GM23248 (cell line): ENCODE measurements at regions not wholly inside any gene's neighbourhood (a gene's known extent, or its start where the extent isn't known, plus 50 kb on each side); places are given as distances from the start of the nearest gene placed in this dataset.

Experiments
- DNase-seq: peaks from one replicate; pipeline ENCODE4 v3.0.0-alpha.2; 2015
- H2AFZ ChIP-seq: fragments of 200-600 bp; sonication (generic); 2 replicates; pipeline ENCODE4 v1.6.1; 2016; ENCODE audit warnings: antibody characterized with exemption
- H3F3A ChIP-seq: fragments of 200-600 bp; sonication (generic); 2 replicates; pipeline ENCODE4 v1.6.1; 2016; ENCODE audit warnings: mild to moderate bottlenecking, antibody characterized with exemption, mixed run types; ENCODE audit not compliant: insufficient read depth
- H3K27ac ChIP-seq: fragments of 200-600 bp; sonication (generic); 2 replicates; pipeline ENCODE4 v1.5.1; 2016; ENCODE audit warnings: mild to moderate bottlenecking
- H3K27me3 ChIP-seq: fragments of 200-600 bp; sonication (generic); replicated peaks from 2 replicates; pipeline ENCODE4 v1.6.1; 2016; ENCODE audit warnings: mild to moderate bottlenecking; ENCODE audit not compliant: insufficient read depth
- H3K36me3 ChIP-seq: fragments of 200-600 bp; sonication (generic); 2 replicates; pipeline ENCODE4 v1.6.1; 2016; ENCODE audit warnings: low read depth, mild to moderate bottlenecking
- H3K4me1 ChIP-seq: fragments of 200-600 bp; sonication (generic); 2 replicates; pipeline ENCODE4 v1.6.1; 2016; ENCODE audit warnings: mild to moderate bottlenecking; ENCODE audit not compliant: insufficient read depth
- H3K4me2 ChIP-seq: fragments of 200-600 bp; sonication (generic); one replicate; pipeline ENCODE4 v1.6.1; 2016; ENCODE audit warnings: mild to moderate bottlenecking; ENCODE audit not compliant: unreplicated experiment
- H3K4me3 ChIP-seq: fragments of 200-600 bp; sonication (generic); 2 replicates; pipeline ENCODE4 v1.5.1; 2016; ENCODE audit warnings: mild to moderate bottlenecking
- H3K79me2 ChIP-seq: fragments of 200-600 bp; sonication (generic); 2 replicates; pipeline ENCODE4 v1.6.1; 2016; ENCODE audit warnings: mild to moderate bottlenecking; ENCODE audit not compliant: insufficient read depth
- H3K9ac ChIP-seq: fragments of 200-600 bp; sonication (generic); 2 replicates; pipeline ENCODE4 v1.6.1; 2016; ENCODE audit warnings: mild to moderate bottlenecking
- H3K9me2 ChIP-seq: fragments of 200-600 bp; sonication (generic); 2 replicates; pipeline ENCODE4 v1.6.1; 2016; ENCODE audit warnings: mixed run types, mild to moderate bottlenecking, moderate library complexity; ENCODE audit not compliant: insufficient read depth
- H3K9me3 ChIP-seq: fragments of 200-600 bp; sonication (generic); one replicate; pipeline ENCODE4 v1.6.1; 2017; ENCODE audit warnings: low read depth
- H4K20me1 ChIP-seq: fragments of 200-600 bp; sonication (generic); 2 replicates; pipeline ENCODE4 v1.6.0; 2016; ENCODE audit not compliant: insufficient read depth
- EZH2 ChIP-seq: fragments of 200-600 bp; sonication (generic); IDR thresholded peaks from 2 replicates; pipeline ENCODE4 v1.6.1; 2018; ENCODE audit warnings: antibody characterized with exemption, mild to moderate bottlenecking; ENCODE audit not compliant: insufficient read depth, poor library complexity, severe bottlenecking
- EZH2phosphoT487 ChIP-seq: fragments of 200-600 bp; sonication (generic); IDR thresholded peaks from 2 replicates; pipeline ENCODE4 v1.6.1; 2018; ENCODE audit warnings: antibody characterized with exemption, moderate library complexity, mild to moderate bottlenecking, low read depth; ENCODE audit not compliant: insufficient read depth
- WGBS, 2 experiments: methylation state at CpG; one replicate each; pipeline ENCODE4 v1.1.6; 2015 to 2017; ENCODE audit warnings: low lambda C conversion rate in 2 of 2, low coverage in 1 of 2; ENCODE audit errors: missing lambda C conversion rate in 2 of 2; 5-methylcytosine and 5-hydroxymethylcytosine counted together
- in situ Hi-C: fragments of 300-500 bp; cut with MboI; formaldehyde crosslinking; loops from 2 replicates; pipeline ENCODE4 v1.15.0; 2020

DNA sequence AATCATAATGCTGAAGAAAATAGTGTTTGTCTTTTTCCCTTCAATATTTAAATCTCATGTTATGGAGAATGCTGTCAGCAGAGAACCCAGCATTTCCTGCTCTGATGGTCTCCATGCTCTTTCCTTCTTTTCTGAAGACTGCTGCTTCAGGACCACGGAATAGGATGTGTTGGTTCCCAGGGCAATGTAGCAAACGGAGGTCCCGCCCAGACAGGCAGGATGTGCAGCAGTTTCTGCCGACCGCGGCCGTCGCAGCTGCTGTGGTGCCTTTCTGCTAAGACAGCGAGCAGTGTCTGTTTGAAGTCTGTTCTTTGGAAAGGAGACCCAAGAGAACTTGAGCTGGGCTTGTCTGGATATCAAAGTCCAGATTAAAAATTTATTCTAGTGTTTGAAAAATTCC, 654.3 kb downstream of the CCDC171 start:
- no peaks in the 10 kb centered on the region for H4K20me1 ChIP-seq

DNA sequence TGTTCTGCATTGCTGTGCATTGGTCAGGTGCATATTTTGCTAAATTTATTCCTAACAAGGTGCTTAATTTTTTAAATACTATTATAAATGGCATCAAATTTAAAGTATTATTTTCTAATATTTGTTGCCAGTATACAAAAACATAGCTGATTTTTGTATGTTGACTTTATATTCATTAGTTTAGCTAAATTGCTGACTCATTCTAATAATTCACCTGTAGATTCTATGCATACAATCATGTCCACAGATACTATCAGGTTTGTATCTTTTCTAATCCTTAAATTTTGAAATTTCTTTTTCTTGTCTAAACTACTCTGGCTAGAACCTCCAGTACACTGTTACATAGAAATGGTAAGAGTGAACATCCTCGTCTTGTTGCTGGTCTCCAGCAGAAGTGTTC, 657.6 kb downstream of the CCDC171 start:
- H3K36me3 ChIP-seq, result no peaks in the 10 kb centered on the region
- no peak for DNase-seq
- TF ChIP-seq EZH2phosphoT487 (no peak), EZH2 (no peak)
- in situ Hi-C loops, result no loop called here
- H4K20me1 ChIP-seq, result no peaks in the 10 kb centered on the region
- H3K9me2 ChIP-seq, result no peaks in the 10 kb centered on the region
- H3K9ac ChIP-seq, result no peak overlapping the region
- 86 to 90% methylated on average over 1 of the region's 1 CpG for WGBS, 2 experiments
- H3K79me2 ChIP-seq, result no peaks in the 10 kb centered on the region
- no peaks in the 10 kb centered on the region for H3K9me3 ChIP-seq
- no peak overlapping the region for H3K27ac ChIP-seq
- no peak overlapping the region for H3K4me2 ChIP-seq
- peaks cover 12% of the 10 kb centered on the region for H3F3A ChIP-seq
- H3K4me1 ChIP-seq, result peaks cover 13% of the 10 kb centered on the region
- H3K27me3 ChIP-seq, result no peaks in the 10 kb centered on the region
- H2AFZ ChIP-seq, result no peak overlapping the region
- H3K4me3 ChIP-seq, result no peak overlapping the region

More for the DNA sequence above, 654.3 kb downstream of the CCDC171 start:
- peaks cover 21% of the 10 kb centered on the region for H3K4me1 ChIP-seq
- no peak overlapping the region for H3K4me2 ChIP-seq
- peak overlapping the region; percentile 62 for H2AFZ ChIP-seq
- no peaks in the 10 kb centered on the region for H3K9me3 ChIP-seq
- H3K9ac ChIP-seq, result no peak overlapping the region
- WGBS, 2 experiments, result 34 to 41% methylated on average over 9 of the region's 9 CpGs
- TF ChIP-seq EZH2phosphoT487 (no peak), EZH2 (no peak)
- DNase-seq, result peak; percentile 49
- in situ Hi-C loops, result no loop called here
- peaks cover 11% of the 10 kb centered on the region; the same call in 1 of the 2 replicates for H3F3A ChIP-seq
- no peak overlapping the region for H3K27ac ChIP-seq
- H3K27me3 ChIP-seq, result no peaks in the 10 kb centered on the region
- no peaks in the 10 kb centered on the region for H3K9me2 ChIP-seq
- peak overlapping the region; percentile 22; the same call in 1 of the 2 replicates for H3K4me3 ChIP-seq
- no peaks in the 10 kb centered on the region for H3K79me2 ChIP-seq
- H3K36me3 ChIP-seq, result no peaks in the 10 kb centered on the region

DNA sequence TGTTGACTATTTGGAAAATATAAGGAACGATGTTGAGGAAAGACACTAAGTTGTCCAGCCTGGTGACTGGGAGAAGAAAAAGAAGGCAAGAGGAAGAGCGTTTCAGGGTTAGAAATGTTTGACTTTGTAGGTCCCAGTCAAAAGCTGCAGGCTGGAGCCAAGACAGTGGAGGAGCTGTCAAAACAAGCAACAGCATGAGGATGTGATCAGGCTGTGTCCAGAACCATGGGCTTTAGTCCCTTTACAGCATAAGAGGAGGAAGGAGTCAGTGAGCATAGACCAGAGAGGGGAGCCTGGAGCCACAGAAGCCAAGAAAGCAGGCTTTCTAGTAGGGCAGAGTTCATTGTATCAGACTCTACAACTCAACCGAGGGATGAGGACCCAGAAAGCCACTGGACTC, 658.5 kb downstream of the BNC2 start:
- Histone ChIP-seq H3K4me1 (peaks cover 13% of the 10 kb centered on the region), H3K9ac (no peak overlapping the region), H2AFZ (no peak overlapping the region), H3K27ac (no peak overlapping the region), H4K20me1 (no peaks in the 10 kb centered on the region), H3K36me3 (no peaks in the 10 kb centered on the region), H3K9me3 (no peaks in the 10 kb centered on the region), H3K4me2 (no peak overlapping the region), H3K79me2 (no peaks in the 10 kb centered on the region), H3F3A (peaks cover 12% of the 10 kb centered on the region), H3K4me3 (no peak overlapping the region), H3K27me3 (no peaks in the 10 kb centered on the region), H3K9me2 (no peaks in the 10 kb centered on the region)
- no peak for DNase-seq
- no peak for TF ChIP-seq EZH2phosphoT487
- TF ChIP-seq EZH2, result no peak
- 84 to 88% methylated on average over 3 of the region's 3 CpGs for WGBS, 2 experiments
- in situ Hi-C loops, result no loop called here

DNA sequence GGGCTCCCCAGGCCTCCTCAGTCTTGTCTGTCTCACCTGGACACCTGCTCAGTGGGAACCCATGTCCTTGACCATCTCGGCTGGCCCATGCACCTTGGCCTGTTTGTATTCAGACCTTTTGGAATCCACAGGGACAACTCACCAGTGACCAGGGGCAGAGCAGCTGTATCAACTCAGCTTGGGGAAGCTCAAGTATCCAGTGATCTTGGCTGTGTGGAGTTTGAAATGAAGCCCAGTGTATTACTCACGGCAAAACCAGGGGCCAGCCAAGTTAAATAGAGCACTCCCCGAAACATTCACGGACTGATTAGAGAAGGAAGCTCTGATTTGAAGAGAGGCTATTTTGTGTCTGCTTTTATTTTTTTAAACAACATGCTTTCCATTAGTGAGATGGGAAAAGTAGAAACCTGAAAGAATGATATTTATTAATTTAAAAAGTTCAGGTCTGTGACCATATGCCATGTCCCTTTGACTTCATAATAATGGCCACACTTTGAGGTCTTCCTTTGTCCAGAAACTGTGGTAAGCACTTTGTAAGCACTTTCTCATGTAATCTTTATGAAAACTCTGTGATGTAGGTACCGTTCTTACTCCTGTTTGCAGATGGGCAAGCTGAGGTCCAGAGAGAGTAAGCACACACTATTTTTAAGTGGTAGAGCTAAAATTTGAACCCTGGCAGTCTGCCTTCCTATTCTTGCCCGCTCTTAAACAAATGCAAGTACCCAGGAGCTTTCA, 656.5 kb downstream of the BNC2 start:
- Histone ChIP-seq H2AFZ (no peak overlapping the region), H3K4me1 (peaks cover 22% of the 10 kb centered on the region), H3F3A (peaks cover 12% of the 10 kb centered on the region), H3K27me3 (no peaks in the 10 kb centered on the region), H3K9ac (no peak overlapping the region), H3K27ac (peak overlapping the region; percentile 18; the same call in 1 of the 2 replicates), H3K9me2 (no peaks in the 10 kb centered on the region), H3K9me3 (no peaks in the 10 kb centered on the region), H3K4me2 (peak overlapping the region; percentile 24), H3K36me3 (no peaks in the 10 kb centered on the region), H3K4me3 (no peak overlapping the region), H4K20me1 (no peaks in the 10 kb centered on the region), H3K79me2 (no peaks in the 10 kb centered on the region)
- no peak for TF ChIP-seq EZH2phosphoT487
- TF ChIP-seq EZH2, result no peak
- in situ Hi-C loops, result no loop called here
- 33% methylated on average over 6 of the region's 6 CpGs for WGBS, 2 experiments
- DNase-seq, result peak; percentile 95
